ENCODE measurements at regions not wholly inside any gene's neighbourhood (a gene's known extent, or its start where the extent isn't known, plus 50 kb on each side); places are given as distances from the start of the nearest gene placed in this dataset.

GRCh38 chr1:212526111-212526491 is 82.5 kb upstream of the ATF3 start:
- DNase-seq (ENCODE audit: low read depth), result no peak

GRCh38 chr1:212528501-212528900 is 80.1 kb upstream of the ATF3 start:
- no peak for DNase-seq (ENCODE audit: low read depth)

- no peak for DNase-seq (ENCODE audit: low read depth)
Measured at GRCh38 chr1:212529211-212529741, 79.3 kb upstream of the ATF3 start.

- no peak for DNase-seq (ENCODE audit: low read depth)
Measured at GRCh38 chr1:212531267-212531666, 77.3 kb upstream of the ATF3 start.

- DNase-seq (ENCODE audit: low read depth), result no peak
Measured at GRCh38 chr1:212531796-212532195, 76.8 kb upstream of the ATF3 start.

GRCh38 chr1:212532469-212533147 is 76.0 kb upstream of the ATF3 start:
- no peak for DNase-seq (ENCODE audit: low read depth)

GRCh38 chr1:212533148-212533517 is 75.4 kb upstream of the ATF3 start:
- DNase-seq (ENCODE audit: low read depth), result no peak

GRCh38 chr1:212536586-212536985 is 72.0 kb upstream of the ATF3 start:
- no peak for DNase-seq (ENCODE audit: low read depth)

- DNase-seq (ENCODE audit: low read depth), result no peak
Measured at GRCh38 chr1:212537610-212538009, 71.0 kb upstream of the ATF3 start.

GRCh38 chr1:212539737-212540430 is 68.7 kb upstream of the ATF3 start:
- DNase-seq (ENCODE audit: low read depth), result no peak

GRCh38 chr1:212542761-212543187 is 65.8 kb upstream of the ATF3 start:
- DNase-seq (ENCODE audit: low read depth), result no peak

GRCh38 chr1:212544110-212544509 is 64.5 kb upstream of the ATF3 start:
- no peak for DNase-seq (ENCODE audit: low read depth)

- no peak for DNase-seq (ENCODE audit: low read depth)
Measured at GRCh38 chr1:212545941-212546635, 62.5 kb upstream of the ATF3 start.

GRCh38 chr1:212549503-212550017 is 59.0 kb upstream of the ATF3 start:
- no peak for DNase-seq (ENCODE audit: low read depth)

GRCh38 chr1:212551929-212552328 is 56.6 kb upstream of the ATF3 start:
- DNase-seq (ENCODE audit: low read depth), result no peak

- no peak for DNase-seq (ENCODE audit: low read depth)
Measured at GRCh38 chr1:212553676-212554075, 54.9 kb upstream of the ATF3 start.

GRCh38 chr1:212554401-212554800 is 54.2 kb upstream of the ATF3 start:
- DNase-seq (ENCODE audit: low read depth), result no peak

GRCh38 chr1:212555426-212555825 is 53.1 kb upstream of the ATF3 start:
- DNase-seq (ENCODE audit: low read depth), result no peak

GRCh38 chr1:212556822-212557549 is 51.6 kb upstream of the ATF3 start:
- no peak for DNase-seq (ENCODE audit: low read depth)

- no peak for DNase-seq (ENCODE audit: low read depth)
Measured at GRCh38 chr1:212557739-212558692, 50.5 kb upstream of the ATF3 start.
